GM18873 (cell line): ENCODE measurements at regions not wholly inside any gene's neighbourhood (a gene's known extent, or its start where the extent isn't known, plus 50 kb on each side); places are given as distances from the start of the nearest gene placed in this dataset.

Experiments used
- ATAC-seq: cut with Tn5 transposase; IDR thresholded peaks from one replicate; pipeline ENCODE4 v1.9.1; 2021; ENCODE audit warnings: mild to moderate bottlenecking, moderate library complexity, moderate number of reproducible peaks; ENCODE audit not compliant: unreplicated experiment, low FRiP score

DNA sequence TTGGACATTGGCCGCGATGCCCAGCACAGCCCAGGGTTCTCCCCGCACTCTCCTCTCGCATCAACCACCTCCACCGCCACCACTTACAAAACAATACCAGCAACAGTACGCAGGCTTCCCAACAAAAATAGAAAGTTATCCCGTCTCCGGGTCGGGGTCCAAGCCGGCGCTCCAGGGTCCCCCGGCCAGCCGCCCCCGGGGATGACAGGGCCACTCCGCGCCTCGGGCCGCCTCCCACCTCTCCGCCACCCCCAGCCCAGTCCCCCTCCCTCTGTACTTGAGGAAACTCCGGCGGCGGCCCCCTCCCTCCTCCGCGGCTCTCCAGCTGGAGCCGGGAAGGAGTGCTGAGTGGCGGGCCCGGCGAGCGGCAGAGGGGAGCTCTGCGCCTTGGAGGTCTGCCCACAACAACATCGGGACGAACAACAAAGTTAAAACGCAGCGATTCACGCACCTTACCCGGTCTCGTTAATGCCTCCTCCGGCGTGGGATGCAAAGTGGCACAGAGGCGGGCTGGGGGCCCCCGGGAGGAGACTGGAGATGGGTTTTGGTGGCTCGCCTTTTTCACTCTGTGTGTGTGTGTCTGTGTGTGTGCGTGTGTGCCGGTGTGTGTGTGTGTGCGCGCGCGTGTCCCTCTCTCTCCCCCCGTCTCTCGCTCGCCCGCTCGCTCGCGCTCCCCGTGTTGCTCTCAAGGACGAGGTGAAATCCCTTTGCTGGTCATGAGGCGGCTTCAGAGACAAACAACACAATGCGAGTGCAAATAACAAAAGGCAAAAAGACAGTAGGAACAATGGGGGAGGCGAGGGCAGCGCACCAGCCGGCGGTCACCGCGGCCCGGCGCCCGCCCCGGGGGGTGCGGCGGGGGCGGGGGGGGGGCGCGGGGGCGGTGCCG, 386.8 kb downstream of the BCAT1 start:
- ATAC-seq, result no peak

DNA sequence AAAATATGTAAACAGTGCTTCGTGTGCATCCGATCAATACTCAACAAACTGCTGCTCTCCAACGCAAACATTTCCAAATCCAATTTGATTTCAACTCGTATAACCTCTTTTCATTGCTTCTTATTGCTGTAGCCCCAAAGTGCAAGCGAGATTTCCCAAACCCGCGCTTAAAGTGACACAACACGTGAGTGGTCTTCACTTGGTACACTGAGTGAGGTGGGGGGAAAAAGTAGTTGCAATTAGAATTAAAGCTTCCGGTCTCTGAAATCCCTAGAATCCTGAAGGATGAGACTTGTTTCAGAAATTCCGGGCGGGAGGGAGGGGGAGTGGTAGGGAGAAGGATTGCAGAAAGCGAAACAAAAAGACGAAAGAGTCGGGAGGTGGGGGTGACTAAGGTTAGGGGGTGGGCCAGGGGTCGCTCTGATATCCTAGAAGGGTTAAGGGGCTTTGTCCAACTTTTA, 387.5 kb downstream of the BCAT1 start:
- no peak for ATAC-seq

DNA sequence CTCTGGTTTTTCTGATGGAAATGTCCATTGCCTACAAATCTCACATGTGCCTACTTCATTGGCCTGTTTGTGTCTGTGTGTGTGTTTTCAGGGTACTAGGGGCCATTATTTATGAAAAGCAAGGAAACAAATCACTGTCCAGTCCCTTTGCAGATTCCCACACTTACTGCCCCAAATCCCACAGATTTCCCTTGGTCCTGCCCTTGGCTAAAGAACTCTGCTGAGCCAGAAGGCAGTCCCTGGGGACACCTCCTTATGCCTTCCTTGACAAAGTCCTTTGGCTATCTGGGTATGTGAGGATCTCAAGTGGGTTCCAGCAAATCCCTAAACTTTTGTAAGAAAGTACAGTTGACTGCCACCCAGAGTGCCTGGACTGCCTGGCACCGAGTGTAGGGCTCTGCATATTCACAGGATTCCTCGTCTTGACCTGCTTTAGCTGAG, 388.1 kb downstream of the BCAT1 start:
- ATAC-seq, result no peak

DNA sequence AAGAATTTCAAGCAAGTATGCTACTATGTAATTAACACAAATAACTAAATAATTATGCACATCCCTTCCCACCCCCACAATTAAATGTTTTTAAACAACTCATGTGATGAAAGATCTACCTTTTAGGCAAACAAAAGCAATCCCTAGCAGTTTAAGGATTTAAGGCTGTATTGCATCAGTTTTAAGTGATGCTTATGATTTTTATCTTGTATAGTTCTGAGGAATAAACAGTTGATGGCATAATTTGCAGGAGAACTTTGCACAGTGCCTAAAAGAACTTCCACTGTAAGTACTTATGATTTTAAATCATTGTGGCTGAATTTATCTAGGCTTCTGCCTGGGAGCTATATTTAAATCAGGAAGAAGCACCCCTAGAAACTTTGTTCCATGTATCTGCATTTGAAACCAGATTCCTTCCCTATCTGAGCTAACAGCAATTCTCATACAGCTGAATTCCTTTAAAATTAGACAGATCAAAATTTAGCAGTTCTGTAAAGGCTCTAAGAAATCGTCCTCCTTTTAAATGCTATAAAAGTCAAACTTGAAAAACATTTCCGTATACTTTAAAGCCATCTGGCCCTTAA, 388.6 kb downstream of the BCAT1 start:
- ATAC-seq, result no peak

DNA sequence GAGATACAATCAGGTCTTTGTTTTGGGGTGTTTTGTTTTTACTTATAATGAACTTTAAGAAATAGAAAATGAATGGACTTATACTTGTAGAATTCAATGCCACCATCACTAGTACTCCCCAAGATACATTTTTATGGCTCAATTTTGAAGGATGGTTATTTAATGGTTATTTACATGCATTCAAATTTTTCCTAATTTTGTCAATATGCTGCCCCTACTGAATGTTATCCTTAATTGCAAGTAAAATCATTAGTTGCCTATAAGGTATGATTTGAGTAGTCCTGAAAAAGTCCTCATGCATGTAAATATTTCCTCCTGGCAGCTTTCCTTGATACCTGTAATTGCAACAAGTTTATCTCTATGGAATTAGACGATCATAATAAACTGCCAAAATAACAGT, 391.2 kb downstream of the BCAT1 start:
- ATAC-seq, result no peak

DNA sequence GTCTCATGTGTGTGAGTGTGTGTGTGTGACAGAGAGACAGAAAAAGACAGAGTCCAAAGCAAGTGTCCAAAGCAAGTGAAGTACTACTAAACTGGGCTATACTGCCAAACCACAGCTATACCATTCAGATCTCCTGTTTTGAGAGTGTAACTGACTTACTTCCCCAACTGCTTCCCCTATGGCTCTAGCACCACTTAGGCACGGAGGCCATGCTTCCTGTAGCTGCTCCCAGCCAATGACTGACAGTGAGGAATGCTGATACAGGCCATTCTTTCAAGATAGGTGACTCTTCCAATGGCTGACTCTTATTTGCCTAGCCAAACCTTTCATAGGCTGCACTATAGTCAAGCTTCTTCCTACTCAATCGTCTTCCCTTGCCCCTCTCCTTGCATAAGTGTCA, 393.2 kb downstream of the BCAT1 start:
- ATAC-seq, result no peak

DNA sequence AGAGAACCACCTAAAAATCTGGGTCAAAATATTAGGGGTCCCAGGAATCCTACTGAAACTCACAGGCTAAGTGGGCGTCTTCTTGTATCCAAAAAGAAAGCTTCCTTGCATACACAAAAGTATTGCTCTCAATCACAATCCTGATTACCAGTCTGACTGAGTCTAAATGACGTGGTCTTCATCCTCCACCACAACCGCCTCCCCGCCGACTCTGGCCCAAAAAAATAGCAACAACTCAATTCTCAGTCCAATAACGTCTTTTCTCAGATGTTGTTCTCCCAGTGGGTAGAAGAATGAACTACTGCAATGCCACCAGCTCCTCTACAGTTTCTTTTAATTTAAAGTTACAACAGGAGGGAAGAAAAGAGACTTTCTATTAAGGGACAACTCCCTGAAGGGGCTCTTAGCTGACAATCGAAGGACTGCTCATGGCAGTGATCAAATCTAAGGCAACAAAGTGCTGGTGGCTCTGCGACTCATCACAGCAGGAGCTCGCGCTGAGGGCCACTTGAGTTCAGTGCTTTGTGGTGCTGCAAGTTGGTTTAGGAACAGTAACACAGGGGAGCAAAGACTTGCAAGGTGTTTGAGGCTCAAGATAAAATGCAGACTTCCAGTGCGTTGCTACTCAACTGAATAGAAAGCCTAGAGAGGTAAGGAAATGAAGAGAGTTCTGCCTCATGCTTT, 394.1 kb downstream of the BCAT1 start:
- ATAC-seq, result no peak

DNA sequence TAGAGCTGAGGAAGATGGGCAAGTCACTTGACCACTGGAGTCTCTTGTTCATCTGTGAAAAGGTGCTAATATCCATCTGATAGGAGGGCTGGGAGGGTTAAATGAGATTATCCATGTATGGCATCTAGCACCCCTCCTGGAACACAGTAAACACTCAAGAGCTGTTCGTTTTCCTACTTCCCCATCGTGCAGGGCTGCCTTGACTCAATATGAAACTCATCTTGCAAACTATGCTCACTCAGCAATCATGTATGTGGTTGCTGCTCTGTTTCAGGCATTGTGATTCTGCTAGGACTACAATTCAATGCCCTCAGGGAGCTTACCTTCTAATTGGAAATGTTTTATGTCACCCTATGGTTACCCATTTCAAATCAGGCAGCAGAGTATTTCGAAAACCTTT, 395.6 kb downstream of the BCAT1 start:
- no peak for ATAC-seq

DNA sequence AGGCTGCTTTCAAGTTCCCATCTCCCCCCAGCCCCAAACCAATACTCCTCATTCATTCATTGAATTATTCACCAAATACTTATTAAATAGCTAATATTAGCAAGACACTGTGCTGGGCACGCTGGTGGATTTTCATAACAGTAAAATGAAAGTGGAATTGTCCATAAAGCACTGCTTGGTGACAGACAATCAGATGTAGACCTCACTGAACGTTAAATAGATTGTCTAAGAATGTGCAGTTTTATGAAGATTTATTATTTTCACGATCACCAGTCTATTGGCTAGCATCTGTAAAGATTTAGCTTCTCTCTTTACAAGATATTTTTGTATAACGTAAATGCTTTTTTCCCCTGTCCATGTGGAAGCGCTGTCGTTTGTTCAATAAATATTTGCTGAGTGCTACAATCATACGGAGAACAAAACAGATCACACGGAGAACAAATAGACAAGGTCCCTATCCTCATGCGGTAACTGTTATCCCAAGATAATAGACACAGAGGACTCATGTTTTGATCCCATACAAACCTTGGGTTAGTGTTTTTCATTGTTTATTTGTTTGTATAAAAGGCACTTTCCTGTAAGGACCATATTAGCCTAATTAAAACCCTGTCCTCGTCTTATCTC, 397.6 kb downstream of the BCAT1 start:
- ATAC-seq, result no peak

DNA sequence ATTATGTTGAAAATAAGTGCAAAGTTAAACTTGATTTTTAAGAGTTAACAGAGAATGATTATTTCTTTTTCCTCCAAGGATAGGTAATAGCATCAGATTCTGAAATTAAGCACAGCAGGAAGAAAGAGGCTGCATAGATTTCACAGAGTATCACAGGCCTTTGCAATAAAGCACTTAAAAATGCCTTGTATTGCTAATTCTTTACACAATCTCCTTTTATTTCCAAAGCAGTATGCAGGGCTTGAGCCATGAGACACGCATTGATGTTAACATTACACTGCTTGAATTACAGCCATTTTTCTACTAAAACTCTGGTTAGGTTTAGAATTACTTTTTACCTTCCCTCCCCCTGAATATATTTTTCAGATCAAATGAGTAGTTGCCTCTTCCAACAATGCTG, 398.3 kb downstream of the BCAT1 start:
- ATAC-seq, result no peak

DNA sequence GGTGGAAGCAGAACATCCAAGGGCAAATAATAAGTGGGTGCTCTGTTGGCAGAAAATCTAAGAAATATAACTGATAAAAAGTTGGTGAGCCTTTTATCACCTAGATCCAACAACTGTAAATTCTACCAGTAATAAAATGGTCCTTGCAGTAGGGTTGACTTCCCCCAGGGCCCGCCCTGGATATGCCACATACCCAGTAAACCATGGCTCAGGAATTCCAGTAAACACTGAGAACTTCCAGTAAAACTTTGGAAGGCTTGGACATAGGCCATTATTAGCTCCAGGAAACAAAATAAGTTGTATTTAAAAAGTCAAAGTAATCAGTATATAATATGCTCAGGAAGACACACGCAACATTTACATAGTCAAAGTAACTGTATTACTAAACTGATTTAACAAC, 402.2 kb downstream of the BCAT1 start:
- ATAC-seq, result no peak

DNA sequence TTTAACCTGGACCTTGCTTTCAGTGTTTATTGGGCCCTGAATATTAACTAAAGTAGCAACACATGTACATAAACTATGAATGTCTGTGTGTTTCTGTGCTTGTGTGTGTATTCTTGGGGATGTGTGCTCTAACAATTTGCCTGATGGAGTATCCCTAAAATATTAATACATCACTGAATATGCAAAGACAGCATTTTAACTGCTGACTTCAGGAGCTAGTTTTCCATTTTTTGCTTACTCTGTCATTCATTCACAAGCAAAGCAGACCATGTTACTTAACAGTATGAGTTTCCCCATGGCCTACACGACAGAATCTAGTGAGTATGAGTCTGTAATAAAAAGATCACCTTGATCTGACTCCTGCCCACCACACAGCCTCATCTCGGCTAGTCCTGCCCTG, 402.8 kb downstream of the BCAT1 start:
- ATAC-seq, result no peak

DNA sequence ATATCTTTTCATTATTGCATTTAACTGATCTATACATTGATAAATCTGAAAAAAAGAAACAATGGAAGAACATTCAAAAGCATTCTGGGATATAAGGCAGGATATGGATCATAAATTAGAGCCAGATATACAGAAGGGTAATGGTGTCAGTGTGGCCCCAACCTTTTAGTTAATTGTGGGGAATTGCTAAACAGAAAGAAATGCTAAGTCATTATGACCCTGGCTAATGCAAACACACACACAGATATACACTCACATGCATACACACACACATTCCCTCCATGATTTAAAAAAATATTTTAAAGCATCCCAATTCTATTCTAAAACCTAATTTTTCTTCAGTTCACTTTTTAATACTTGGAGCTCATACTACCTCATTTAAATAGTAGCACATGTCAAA, 404.5 kb downstream of the BCAT1 start:
- no peak for ATAC-seq

DNA sequence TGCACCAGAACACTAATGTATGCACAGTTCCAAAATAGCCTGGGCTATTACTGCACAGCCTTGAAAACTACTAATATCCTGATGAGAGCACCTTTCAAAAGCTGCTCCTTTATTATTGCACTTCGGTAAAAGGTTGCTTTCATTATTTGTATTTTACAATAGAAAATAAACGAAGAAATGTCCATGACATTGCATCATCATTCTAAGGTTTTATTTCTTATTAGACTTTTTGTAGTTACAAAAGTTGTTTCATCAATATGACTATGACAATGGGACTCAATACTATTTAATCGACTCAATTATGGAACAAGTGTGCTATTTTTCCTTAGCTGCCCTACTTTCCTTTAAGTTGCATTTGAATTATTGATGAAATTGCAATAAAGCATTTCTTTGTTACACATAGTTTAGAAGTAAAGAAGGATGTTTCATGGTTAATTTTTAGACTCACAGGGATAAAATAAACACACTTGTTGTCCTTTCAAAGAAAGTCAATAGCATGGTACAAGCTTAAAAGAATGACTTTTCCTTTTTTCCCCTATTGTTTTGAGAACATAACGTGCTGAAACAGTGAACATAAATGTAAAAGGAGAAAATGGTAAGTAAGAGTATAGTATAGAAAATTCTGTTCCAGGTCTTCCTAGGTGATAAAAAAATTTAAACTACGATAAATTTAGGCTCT, 407.6 kb downstream of the BCAT1 start:
- ATAC-seq, result no peak

DNA sequence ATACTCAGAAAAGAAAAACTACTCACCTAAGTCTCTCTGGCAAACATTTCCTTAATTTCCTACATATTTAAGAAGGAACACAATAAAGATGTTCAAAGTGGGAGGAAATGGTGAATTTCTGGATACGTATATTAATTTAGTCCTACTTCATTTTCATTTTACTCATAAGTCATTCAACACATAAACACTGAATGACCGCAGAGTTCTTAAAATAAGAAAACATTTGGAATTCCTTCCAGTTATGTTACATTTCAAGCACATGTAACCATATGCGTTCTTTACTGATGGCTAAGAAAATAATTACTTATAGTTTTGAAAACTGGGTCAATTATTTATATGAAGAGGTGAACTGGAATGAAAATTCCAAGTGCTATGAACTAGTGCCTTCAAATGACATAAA, 409.3 kb downstream of the BCAT1 start:
- ATAC-seq, result no peak

DNA sequence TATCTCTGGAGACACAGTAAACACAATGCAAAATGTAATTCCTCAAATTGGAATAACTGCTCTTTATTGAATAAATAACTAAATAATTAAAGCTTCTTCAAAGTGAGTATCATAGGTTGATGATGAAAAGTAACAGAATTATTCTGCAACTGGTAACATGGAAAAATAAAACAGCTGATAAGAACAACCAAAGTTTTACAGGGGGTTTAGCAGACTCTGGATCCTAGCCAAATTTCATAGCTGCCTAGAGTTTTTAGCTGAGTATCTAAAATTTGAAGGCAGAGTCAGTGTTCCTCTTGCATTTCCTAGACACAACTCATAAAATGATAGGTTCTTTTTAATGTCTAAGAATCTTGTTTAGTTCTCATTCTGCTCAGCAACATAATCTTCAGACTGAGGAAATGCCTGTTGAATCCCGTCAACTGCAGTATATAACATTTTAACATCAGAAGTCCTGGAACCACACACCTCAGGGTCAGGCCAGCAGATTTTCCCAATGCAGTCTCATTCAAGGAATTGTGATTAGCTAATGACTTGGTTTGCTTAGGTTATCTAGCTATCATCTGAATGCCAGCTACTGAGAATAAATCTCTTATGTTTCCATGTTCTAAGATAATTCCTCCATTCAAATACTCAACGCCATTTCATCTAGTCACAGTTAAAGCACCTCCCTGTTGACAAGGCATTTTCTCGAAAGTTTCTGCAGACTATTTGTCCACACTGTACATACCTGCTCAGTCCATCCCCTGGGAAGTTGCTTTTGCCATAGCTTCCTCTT, 411.6 kb downstream of the BCAT1 start:
- ATAC-seq, result no peak

DNA sequence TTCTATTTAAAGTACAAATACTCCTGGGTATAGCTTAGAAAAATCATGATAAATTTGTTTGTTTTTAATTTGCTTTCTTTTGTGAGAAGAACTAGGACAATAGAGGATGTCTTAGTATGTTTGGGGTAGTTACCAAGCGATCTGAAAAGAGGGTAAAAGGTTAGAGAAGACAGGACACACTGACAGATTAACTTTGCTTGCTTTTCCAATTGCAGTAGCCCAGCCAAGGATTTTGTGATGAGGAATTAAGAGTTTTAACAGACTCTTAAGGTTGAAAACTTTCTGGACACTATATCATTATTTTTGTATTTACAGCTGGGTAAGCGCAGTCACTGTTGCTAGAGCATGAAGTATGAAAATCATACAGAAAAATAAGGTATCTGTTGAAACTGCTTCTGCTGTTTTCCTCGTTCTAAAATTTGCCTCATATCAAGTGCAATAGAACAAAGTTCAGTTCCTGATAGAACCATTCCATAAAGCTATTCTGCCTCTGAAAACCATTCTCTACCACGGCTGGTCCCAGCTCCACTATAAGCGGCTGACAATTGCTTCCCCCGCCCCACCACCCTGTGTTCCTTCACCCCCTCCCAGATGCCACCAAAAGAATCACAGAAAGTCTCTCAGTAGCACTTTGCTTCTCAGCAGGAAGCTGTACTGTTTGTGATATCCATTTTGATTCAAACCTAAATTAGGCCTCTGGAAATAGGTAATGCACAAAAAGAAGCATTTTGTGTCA, 413.4 kb downstream of the BCAT1 start:
- no peak for ATAC-seq

DNA sequence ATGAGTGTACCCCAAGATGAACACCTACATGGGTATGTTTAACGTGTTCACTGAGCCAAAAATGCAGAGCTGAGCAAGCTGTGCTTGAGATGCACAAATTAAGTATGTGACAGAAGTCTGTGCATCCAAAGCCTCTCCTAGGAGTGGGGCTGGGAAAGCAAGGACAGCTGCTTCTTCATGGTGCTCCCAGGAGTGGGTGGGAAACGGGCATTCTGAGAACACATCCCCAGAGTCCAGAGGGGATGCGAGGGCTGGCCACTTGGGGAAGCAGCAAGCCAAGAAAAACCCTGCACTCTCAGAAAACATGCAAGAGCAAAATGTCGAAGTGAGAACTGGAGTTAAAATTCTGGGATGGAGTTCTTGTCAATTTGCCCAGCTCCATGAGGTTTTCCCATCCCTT, 414.3 kb downstream of the BCAT1 start:
- ATAC-seq, result no peak

DNA sequence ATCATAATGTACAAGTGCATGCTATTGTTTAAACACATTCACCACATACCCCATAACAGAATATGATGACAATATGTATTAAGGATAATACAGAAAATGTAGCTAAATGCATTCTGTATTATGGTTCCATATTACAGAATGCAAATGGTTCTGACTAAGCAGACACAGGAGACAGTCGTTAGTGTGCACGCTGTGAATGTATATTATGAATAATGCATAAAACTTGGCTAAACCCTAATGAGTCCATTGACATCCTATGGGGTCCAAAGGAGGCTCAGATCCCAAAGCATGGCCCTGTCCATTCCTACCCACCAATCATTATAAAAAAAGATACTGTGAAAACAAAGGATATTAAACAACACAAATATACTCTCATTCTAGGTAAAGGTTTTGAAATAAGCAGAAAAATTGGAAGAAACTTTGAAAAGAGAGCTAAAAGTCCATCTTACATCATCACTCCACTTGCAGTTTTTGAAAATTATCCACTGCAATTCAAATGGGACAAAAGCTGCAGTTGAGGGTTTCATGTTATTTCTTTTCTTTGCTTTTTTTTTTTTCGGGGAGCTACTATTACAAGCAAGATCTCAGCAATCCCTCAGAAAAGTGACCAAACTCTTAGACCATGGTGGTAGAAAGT, 415.1 kb downstream of the BCAT1 start:
- ATAC-seq, result no peak
